ENCODE measurements at regions not wholly inside any gene's neighbourhood (a gene's known extent, or its start where the extent isn't known, plus 50 kb on each side); places are given as distances from the start of the nearest gene placed in this dataset.

GRCh38 chr16:27722892-27723450 is 173.0 kb downstream of the KATNIP start:
- FAIRE-seq (no peak), DNase-seq (ENCODE audit: insufficient read length) (no peak)
- TF ChIP-seq TAF1 (IDR thresholded peaks at IDR 0.05; ENCODE audit: borderline replicate concordance, low read depth, low read length) (no peak), POLR2A (IDR thresholded peaks at IDR 0.05; ENCODE audit: low read depth, low read length) (no peak), POLR2AphosphoS5 (IDR thresholded peaks at IDR 0.05; ENCODE audit: low read depth, low read length) (no peak)

GRCh38 chr16:27723711-27724481 is 174.0 kb downstream of the KATNIP start:
- no peak for FAIRE-seq
- TF ChIP-seq POLR2AphosphoS5 (IDR thresholded peaks at IDR 0.05; ENCODE audit: low read depth, low read length) (no peak), TAF1 (IDR thresholded peaks at IDR 0.05; ENCODE audit: borderline replicate concordance, low read depth, low read length) (no peak), POLR2A (IDR thresholded peaks at IDR 0.05; ENCODE audit: low read depth, low read length) (no peak)
- no peak for DNase-seq (ENCODE audit: insufficient read length)

- TF ChIP-seq POLR2A (IDR thresholded peaks at IDR 0.05; ENCODE audit: low read depth, low read length) (no peak), POLR2AphosphoS5 (IDR thresholded peaks at IDR 0.05; ENCODE audit: low read depth, low read length) (no peak), TAF1 (IDR thresholded peaks at IDR 0.05; ENCODE audit: borderline replicate concordance, low read depth, low read length) (no peak)
- FAIRE-seq (no peak), DNase-seq (ENCODE audit: insufficient read length) (no peak)
Observed at GRCh38 chr16:27724482-27725235, 174.7 kb downstream of the KATNIP start.

GRCh38 chr16:27725236-27726000 is 175.5 kb downstream of the KATNIP start:
- TF ChIP-seq POLR2A (IDR thresholded peaks at IDR 0.05; ENCODE audit: low read depth, low read length) (no peak), TAF1 (IDR thresholded peaks at IDR 0.05; ENCODE audit: borderline replicate concordance, low read depth, low read length) (no peak), POLR2AphosphoS5 (IDR thresholded peaks at IDR 0.05; ENCODE audit: low read depth, low read length) (no peak)
- FAIRE-seq (no peak), DNase-seq (ENCODE audit: insufficient read length) (no peak)

GRCh38 chr16:27726621-27727261 is 176.8 kb downstream of the KATNIP start:
- no peak for FAIRE-seq
- no peak for DNase-seq (ENCODE audit: insufficient read length)
- TF ChIP-seq POLR2AphosphoS5 (IDR thresholded peaks at IDR 0.05; ENCODE audit: low read depth, low read length) (no peak), POLR2A (IDR thresholded peaks at IDR 0.05; ENCODE audit: low read depth, low read length) (no peak), TAF1 (IDR thresholded peaks at IDR 0.05; ENCODE audit: borderline replicate concordance, low read depth, low read length) (no peak)

- TF ChIP-seq TAF1 (IDR thresholded peaks at IDR 0.05; ENCODE audit: borderline replicate concordance, low read depth, low read length) (no peak), POLR2AphosphoS5 (IDR thresholded peaks at IDR 0.05; ENCODE audit: low read depth, low read length) (no peak), POLR2A (IDR thresholded peaks at IDR 0.05; ENCODE audit: low read depth, low read length) (no peak)
- DNase-seq (ENCODE audit: insufficient read length): no peak
- FAIRE-seq: no peak
Observed at GRCh38 chr16:27727941-27728340, 178.0 kb downstream of the KATNIP start.

DNA sequence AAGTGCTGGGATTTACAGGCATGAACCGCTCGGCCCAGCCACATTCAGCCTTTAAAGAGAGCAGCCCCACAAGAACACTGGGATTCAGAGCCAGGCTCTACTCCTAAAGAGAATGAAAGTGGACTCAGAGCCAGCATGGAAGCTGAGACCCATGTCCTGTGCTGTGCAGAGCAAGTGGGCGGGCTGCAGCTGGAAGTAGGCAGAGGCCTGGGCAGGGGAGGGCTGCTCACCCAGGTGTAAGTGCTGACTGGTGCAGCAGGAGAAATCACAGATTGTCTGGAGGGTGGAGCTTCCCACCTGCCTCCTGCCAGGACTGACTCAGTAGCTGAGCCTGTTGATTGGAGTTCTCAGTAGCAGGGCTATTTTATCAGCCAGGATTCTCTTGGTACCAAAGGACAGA is 178.7 kb downstream of the KATNIP start:
- FAIRE-seq: no peak
- no peak for DNase-seq (ENCODE audit: insufficient read length)
- TF ChIP-seq POLR2A (IDR thresholded peaks at IDR 0.05; ENCODE audit: low read depth, low read length) (no peak), POLR2AphosphoS5 (IDR thresholded peaks at IDR 0.05; ENCODE audit: low read depth, low read length) (no peak), TAF1 (IDR thresholded peaks at IDR 0.05; ENCODE audit: borderline replicate concordance, low read depth, low read length) (no peak)

DNA sequence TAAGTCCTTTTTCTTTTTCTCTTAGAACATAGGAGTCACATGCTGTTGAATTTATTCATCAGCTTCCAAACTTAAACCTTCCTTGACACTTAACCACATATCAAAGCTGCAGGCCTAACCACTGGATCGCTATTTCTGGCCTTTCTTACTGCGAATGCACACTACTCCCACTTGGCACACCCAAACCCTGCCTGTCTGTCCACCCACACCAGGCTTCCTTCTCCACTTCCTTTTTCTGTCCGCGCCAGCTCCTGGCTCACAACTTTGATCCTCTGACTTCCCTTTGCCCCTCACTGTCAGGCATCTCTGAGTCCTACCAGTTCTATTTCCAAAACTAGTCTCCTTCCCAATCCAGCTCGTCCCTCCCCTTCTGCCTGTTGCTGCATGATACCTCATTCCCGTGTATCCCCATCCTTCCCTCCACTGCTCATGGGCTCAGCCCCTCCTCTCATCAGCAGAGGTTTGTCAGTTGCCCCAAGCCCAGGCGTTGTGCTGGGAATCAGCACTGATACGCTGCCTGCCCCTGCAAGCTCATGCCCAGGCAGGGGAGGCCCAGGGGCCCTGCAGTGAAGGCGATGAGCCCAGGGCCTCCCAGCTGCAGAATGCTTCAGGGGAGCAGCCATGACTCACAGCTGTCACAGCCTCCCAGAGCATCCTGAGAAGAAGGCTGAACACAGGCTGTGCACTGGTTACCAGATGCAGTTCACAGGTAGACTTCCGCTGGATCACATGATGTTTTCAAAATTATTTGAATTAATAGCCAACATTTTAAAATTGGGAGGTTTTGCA is 179.8 kb downstream of the KATNIP start:
- no peak for FAIRE-seq
- no peak for DNase-seq (ENCODE audit: insufficient read length)

DNA sequence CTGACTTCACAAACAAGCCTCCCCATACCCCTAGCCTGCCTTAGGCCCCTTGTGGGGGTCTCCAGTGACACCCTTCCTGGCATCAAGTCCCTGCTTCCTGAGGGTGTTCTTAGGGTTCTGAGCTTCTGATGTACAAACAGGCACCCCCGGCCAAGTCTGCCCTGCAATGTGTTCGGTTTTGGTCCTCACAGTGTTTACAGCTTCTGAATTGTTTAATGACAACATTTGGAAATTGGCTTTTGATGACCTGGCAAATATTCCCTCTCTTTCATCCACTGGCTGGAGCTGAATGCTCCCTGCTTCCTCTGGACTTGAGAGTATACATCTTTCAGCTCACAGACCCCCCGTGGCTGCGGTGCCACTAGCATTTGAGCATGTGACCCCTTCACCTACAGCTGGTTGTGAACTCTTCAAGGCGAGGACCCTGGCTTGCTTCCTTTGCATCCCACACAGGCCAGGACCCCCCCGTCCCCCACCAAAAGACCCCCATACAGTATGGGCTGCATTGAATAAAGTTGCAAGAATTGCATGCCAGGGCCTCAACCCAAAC is 180.8 kb downstream of the KATNIP start:
- no peak for TF ChIP-seq POLR2AphosphoS5 (IDR thresholded peaks at IDR 0.05; ENCODE audit: low read depth, low read length)
- no peak for TF ChIP-seq POLR2A (IDR thresholded peaks at IDR 0.05; ENCODE audit: low read depth, low read length)
- TF ChIP-seq TAF1 (IDR thresholded peaks at IDR 0.05; ENCODE audit: borderline replicate concordance, low read depth, low read length): no peak
- FAIRE-seq (no peak), DNase-seq (ENCODE audit: insufficient read length) (no peak)

More for the DNA sequence above, 179.8 kb downstream of the KATNIP start:
- TF ChIP-seq POLR2AphosphoS5 (IDR thresholded peaks at IDR 0.05; ENCODE audit: low read depth, low read length) (no peak), POLR2A (IDR thresholded peaks at IDR 0.05; ENCODE audit: low read depth, low read length) (no peak), TAF1 (IDR thresholded peaks at IDR 0.05; ENCODE audit: borderline replicate concordance, low read depth, low read length) (no peak)

GRCh38 chr16:27735031-27735430 is 185.1 kb downstream of the KATNIP start:
- DNase-seq (ENCODE audit: insufficient read length) (no peak), FAIRE-seq (no peak)
- TF ChIP-seq POLR2A (IDR thresholded peaks at IDR 0.05; ENCODE audit: low read depth, low read length): no peak
- TF ChIP-seq TAF1 (IDR thresholded peaks at IDR 0.05; ENCODE audit: borderline replicate concordance, low read depth, low read length): no peak
- TF ChIP-seq POLR2AphosphoS5 (IDR thresholded peaks at IDR 0.05; ENCODE audit: low read depth, low read length): no peak

All from GM12892 (cell line).